ENCODE measurements at regions not wholly inside any gene's neighbourhood (a gene's known extent, or its start where the extent isn't known, plus 50 kb on each side); places are given as distances from the start of the nearest gene placed in this dataset.
A peak's percentile ranks its signal among the peaks of the same experiment; 100 is the strongest.
"Not testable (repeated sequence)": the region's sequence is repeated elsewhere in the genome, so short reads cannot be mapped to it uniquely, and the experiment has no call there.

DNA sequence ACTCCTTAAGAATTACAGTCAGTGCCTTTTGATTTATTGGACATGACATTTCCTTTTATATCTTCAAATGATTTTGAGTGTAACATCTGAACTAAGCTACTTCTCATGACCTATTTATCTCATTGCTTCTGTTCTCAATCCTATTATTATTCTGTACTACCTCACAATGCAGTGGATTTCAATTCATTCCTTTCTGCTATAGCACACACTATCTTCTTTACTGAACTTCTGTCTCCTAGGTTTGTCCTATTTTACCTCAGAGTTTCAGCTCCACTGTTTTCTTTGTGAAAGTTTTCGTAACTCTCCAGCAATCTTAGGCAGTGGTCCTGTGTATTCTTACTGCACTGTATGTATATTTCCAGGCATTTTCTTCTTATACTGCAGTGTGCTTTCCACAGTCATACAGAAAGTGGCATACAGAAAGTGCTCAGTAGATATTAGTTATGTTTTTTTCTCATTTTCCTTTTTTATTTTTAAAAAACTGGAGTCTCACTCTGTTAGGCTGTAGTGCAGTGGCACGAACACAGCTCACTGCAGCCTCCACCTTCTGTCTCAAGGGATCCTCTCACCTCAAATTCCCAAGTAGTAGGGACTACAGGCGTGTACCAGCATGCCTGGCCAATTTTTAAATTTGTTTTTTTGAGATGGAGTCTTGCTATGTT is 368.6 kb upstream of the RGS6 start:
- no peaks in the 10 kb centered on the region for H3K27me3 ChIP-seq
- TF ChIP-seq, protein P1, sequence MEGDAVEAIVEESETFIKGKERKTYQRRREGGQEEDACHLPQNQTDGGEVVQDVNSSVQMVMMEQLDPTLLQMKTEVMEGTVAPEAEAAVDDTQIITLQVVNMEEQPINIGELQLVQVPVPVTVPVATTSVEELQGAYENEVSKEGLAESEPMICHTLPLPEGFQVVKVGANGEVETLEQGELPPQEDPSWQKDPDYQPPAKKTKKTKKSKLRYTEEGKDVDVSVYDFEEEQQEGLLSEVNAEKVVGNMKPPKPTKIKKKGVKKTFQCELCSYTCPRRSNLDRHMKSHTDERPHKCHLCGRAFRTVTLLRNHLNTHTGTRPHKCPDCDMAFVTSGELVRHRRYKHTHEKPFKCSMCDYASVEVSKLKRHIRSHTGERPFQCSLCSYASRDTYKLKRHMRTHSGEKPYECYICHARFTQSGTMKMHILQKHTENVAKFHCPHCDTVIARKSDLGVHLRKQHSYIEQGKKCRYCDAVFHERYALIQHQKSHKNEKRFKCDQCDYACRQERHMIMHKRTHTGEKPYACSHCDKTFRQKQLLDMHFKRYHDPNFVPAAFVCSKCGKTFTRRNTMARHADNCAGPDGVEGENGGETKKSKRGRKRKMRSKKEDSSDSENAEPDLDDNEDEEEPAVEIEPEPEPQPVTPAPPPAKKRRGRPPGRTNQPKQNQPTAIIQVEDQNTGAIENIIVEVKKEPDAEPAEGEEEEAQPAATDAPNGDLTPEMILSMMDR (IDR thresholded peaks at IDR 0.05) = no peak
- no peak overlapping the region for H3K27ac ChIP-seq
- no peaks in the 10 kb centered on the region for H3K4me1 ChIP-seq
- no peaks in the 10 kb centered on the region for H3K36me3 ChIP-seq
- no peaks in the 10 kb centered on the region for H3K9me3 ChIP-seq
- DNase-seq = no peak
- no peak overlapping the region for H3K4me3 ChIP-seq
- FAIRE-seq = no peak
- WGBS, 2 donors = 62 to 65% methylated on average over 3 of the region's 3 CpGs
- intact Hi-C loops (cut with DNase I) = no loop called here
- ATAC-seq = no peak

DNA sequence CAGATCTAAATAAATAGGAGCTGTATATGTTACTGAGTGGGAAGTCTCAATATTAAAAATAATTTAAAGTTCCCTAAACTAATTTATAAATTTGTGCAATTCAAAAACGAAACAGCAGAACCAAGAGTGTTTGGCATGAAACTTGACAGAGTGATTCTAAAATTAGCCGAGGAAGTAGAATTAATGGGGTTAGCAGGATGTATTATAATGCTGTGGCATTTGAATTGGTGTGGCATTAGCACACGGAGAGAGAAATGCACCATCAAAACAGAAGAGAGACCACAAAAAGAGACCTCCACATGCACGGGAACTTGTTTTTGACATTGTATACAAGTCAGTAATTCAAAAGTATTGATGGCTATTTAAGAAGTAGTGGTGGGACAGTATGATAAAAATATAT is 366.0 kb upstream of the RGS6 start:
- H3K4me1 ChIP-seq = no peaks in the 10 kb centered on the region
- FAIRE-seq (no peak), ATAC-seq (no peak), DNase-seq (no peak)
- H3K4me3 ChIP-seq = no peak overlapping the region
- H3K9me3 ChIP-seq = no peaks in the 10 kb centered on the region
- TF ChIP-seq, protein P1 (IDR thresholded peaks at IDR 0.05) = no peak
- H3K27ac ChIP-seq = no peak overlapping the region
- WGBS, 2 donors = 75 to 84% methylated on average over 4 of the region's 4 CpGs
- no peaks in the 10 kb centered on the region for H3K27me3 ChIP-seq
- H3K36me3 ChIP-seq = no peaks in the 10 kb centered on the region
- intact Hi-C loops (cut with DNase I) = no loop called here

- ATAC-seq; H3K36me3 ChIP-seq; H3K9me3 ChIP-seq; H3K4me1 ChIP-seq; intact Hi-C loops (cut with DNase I); H3K27ac ChIP-seq; DNase-seq; FAIRE-seq; H3K4me3 ChIP-seq; H3K27me3 ChIP-seq: not testable (repeated sequence)
- 93 to 98% methylated on average over 2 of the region's 2 CpGs for WGBS, 2 donors
Observed at GRCh38 chr14:71567499-71568133, 364.6 kb upstream of the RGS6 start.

DNA sequence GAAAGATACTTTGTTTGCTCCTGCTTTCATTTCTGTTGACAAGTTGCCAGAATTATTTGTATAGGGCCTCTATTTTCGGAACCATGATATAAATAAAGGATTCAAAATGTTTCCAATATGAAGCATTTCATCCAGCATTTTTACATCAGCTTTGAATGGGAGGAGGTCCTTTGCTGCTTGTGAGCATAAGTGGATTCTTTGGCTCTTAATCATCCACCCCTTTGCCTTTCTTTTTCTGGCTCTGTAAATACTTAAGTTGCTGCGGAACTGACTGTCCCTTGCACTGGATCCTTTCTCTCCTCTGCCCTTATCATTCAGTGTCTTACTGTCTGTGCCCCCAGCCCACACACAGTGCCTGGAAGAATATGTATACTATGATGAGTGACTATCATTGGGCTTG is 357.3 kb upstream of the RGS6 start:
- no peaks in the 10 kb centered on the region for H3K9me3 ChIP-seq
- FAIRE-seq (no peak), DNase-seq (no peak), ATAC-seq (peak in 1 of 4 donors; percentile 23)
- H3K27me3 ChIP-seq = no peaks in the 10 kb centered on the region
- intact Hi-C loops (cut with DNase I) = no loop called here
- TF ChIP-seq, protein P1 (IDR thresholded peaks at IDR 0.05) = no peak
- H3K36me3 ChIP-seq = no peaks in the 10 kb centered on the region
- WGBS, 2 donors = 84 to 85% methylated on average over 2 of the region's 2 CpGs
- no peak overlapping the region for H3K27ac ChIP-seq
- H3K4me3 ChIP-seq = no peak overlapping the region
- H3K4me1 ChIP-seq = no peaks in the 10 kb centered on the region

GRCh38 chr14:71576472-71576871 is 355.8 kb upstream of the RGS6 start:
- intact Hi-C loops (cut with DNase I) = no loop called here
- 98 to 100% methylated on average over 2 of the region's 2 CpGs for WGBS, 2 donors
- H3K4me3 ChIP-seq = no peak overlapping the region
- no peak overlapping the region for H3K27ac ChIP-seq
- FAIRE-seq (no peak), ATAC-seq (no peak), DNase-seq (no peak)
- TF ChIP-seq, protein P1 (IDR thresholded peaks at IDR 0.05) = no peak
- no peaks in the 10 kb centered on the region for H3K4me1 ChIP-seq
- no peaks in the 10 kb centered on the region for H3K36me3 ChIP-seq
- H3K27me3 ChIP-seq = no peaks in the 10 kb centered on the region
- no peaks in the 10 kb centered on the region for H3K9me3 ChIP-seq
